ENCODE measurements at regions not wholly inside any gene's neighbourhood (a gene's known extent, or its start where the extent isn't known, plus 50 kb on each side); places are given as distances from the start of the nearest gene placed in this dataset.
"Not testable (repeated sequence)": the region's sequence is repeated elsewhere in the genome, so short reads cannot be mapped to it uniquely, and the experiment has no call there.

GRCh38 chr4:171334549-171334948 lies 478.7 kb upstream of the GALNTL6 start:
- DNase-seq, result no peak

- DNase-seq, result no peak
Observed at GRCh38 chr4:171308661-171309060, 504.5 kb upstream of the GALNTL6 start.

- not testable (repeated sequence) for DNase-seq
Observed at GRCh38 chr4:171298048-171298718, 515.0 kb upstream of the GALNTL6 start.

GRCh38 chr4:171288816-171289432 lies 524.3 kb upstream of the GALNTL6 start:
- DNase-seq, result no peak

GRCh38 chr4:171281359-171281758 lies 531.8 kb upstream of the GALNTL6 start:
- DNase-seq, result no peak

- no peak for DNase-seq
Observed at GRCh38 chr4:171279131-171279530, 534.1 kb upstream of the GALNTL6 start.

- no peak for DNase-seq
Observed at GRCh38 chr4:171266671-171267070, 546.5 kb upstream of the GALNTL6 start.

GRCh38 chr4:171265190-171265818 lies 547.9 kb upstream of the GALNTL6 start:
- no peak for DNase-seq

- no peak for DNase-seq
Observed at GRCh38 chr4:171256223-171256622, 557.0 kb upstream of the GALNTL6 start.

GRCh38 chr4:171246948-171247347 lies 566.3 kb upstream of the GALNTL6 start:
- no peak for DNase-seq

- DNase-seq, result no peak
Observed at GRCh38 chr4:171242831-171243230, 570.4 kb upstream of the GALNTL6 start.

- no peak for DNase-seq
Observed at GRCh38 chr4:171239196-171239595, 574.0 kb upstream of the GALNTL6 start.

GRCh38 chr4:171235521-171235920 lies 577.7 kb upstream of the GALNTL6 start:
- no peak for DNase-seq

- not testable (repeated sequence) for DNase-seq
Observed at GRCh38 chr4:171229354-171229753, 583.9 kb upstream of the GALNTL6 start.

- no peak for DNase-seq
Observed at GRCh38 chr4:171221181-171221580, 592.0 kb upstream of the GALNTL6 start.

GRCh38 chr4:171203425-171203824 lies 609.8 kb upstream of the GALNTL6 start:
- DNase-seq, result no peak

- no peak for DNase-seq
Observed at GRCh38 chr4:171202908-171203307, 610.3 kb upstream of the GALNTL6 start.

- DNase-seq, result no peak
Observed at GRCh38 chr4:171186700-171187099, 626.5 kb upstream of the GALNTL6 start.

GRCh38 chr4:171181090-171181489 lies 632.1 kb upstream of the GALNTL6 start:
- no peak for DNase-seq

- DNase-seq, result no peak
Observed at GRCh38 chr4:171170671-171171070, 642.5 kb upstream of the GALNTL6 start.

GRCh38 chr4:171169396-171169795 lies 643.8 kb upstream of the GALNTL6 start:
- DNase-seq, result no peak

GRCh38 chr4:171162478-171162877 lies 650.7 kb upstream of the GALNTL6 start:
- DNase-seq, result no peak

- no peak for DNase-seq
Observed at GRCh38 chr4:171157462-171158082, 655.6 kb upstream of the GALNTL6 start.

GRCh38 chr4:171142639-171143038 lies 670.6 kb upstream of the GALNTL6 start:
- no peak for DNase-seq
